ENCODE measurements at regions not wholly inside any gene's neighbourhood (a gene's known extent, or its start where the extent isn't known, plus 50 kb on each side); places are given as distances from the start of the nearest gene placed in this dataset.
A peak's percentile ranks its signal among the peaks of the same experiment; 100 is the strongest.

- DNase-seq, result no peak
Observed at GRCh38 chr1:177784936-177785335, 184.9 kb downstream of the SEC16B start.

- DNase-seq, result no peak
Observed at GRCh38 chr1:177784409-177784808, 185.4 kb downstream of the SEC16B start.

- DNase-seq, result no peak
Observed at GRCh38 chr1:177783051-177783450, 186.8 kb downstream of the SEC16B start.

- peak; percentile 89 for DNase-seq
Observed at GRCh38 chr1:177780096-177780700, 189.7 kb downstream of the SEC16B start.

- no peak for DNase-seq
Observed at GRCh38 chr1:177779166-177779965, 190.5 kb downstream of the SEC16B start.

- no peak for DNase-seq
Observed at GRCh38 chr1:177775924-177776323, 193.9 kb downstream of the SEC16B start.

- DNase-seq, result no peak
Observed at GRCh38 chr1:177772386-177772960, 197.4 kb downstream of the SEC16B start.

GRCh38 chr1:177771688-177772087 lies 198.2 kb downstream of the SEC16B start:
- no peak for DNase-seq

- no peak for DNase-seq
Observed at GRCh38 chr1:177770096-177770495, 199.8 kb downstream of the SEC16B start.

- no peak for DNase-seq
Observed at GRCh38 chr1:177755851-177756560, 213.9 kb downstream of the SEC16B start.

GRCh38 chr1:177754603-177755002 lies 215.3 kb downstream of the SEC16B start:
- no peak for DNase-seq

GRCh38 chr1:177753655-177754054 lies 216.2 kb downstream of the SEC16B start:
- no peak for DNase-seq

GRCh38 chr1:177748080-177748801 lies 221.6 kb downstream of the SEC16B start:
- no peak for DNase-seq

GRCh38 chr1:177746155-177746554 lies 223.7 kb downstream of the SEC16B start:
- DNase-seq, result no peak

- no peak for DNase-seq
Observed at GRCh38 chr1:177744906-177745305, 225.0 kb downstream of the SEC16B start.

GRCh38 chr1:177741476-177741875 lies 228.4 kb downstream of the SEC16B start:
- no peak for DNase-seq

GRCh38 chr1:177739780-177740179 lies 230.1 kb downstream of the SEC16B start:
- no peak for DNase-seq

GRCh38 chr1:177737456-177737855 lies 232.4 kb downstream of the SEC16B start:
- no peak for DNase-seq

- no peak for DNase-seq
Observed at GRCh38 chr1:177732178-177732577, 237.7 kb downstream of the SEC16B start.

- no peak for DNase-seq
Observed at GRCh38 chr1:177729646-177730045, 240.2 kb downstream of the SEC16B start.

- no peak for DNase-seq
Observed at GRCh38 chr1:177723533-177723932, 246.3 kb downstream of the SEC16B start.

GRCh38 chr1:177710696-177711620 lies 258.9 kb downstream of the SEC16B start:
- DNase-seq, result no peak

Data from NCI-H526 treated with DMSO at 0.1 percent for 48 hours (cell line).